DMS53 (cell line): ENCODE measurements at regions not wholly inside any gene's neighbourhood (a gene's known extent, or its start where the extent isn't known, plus 50 kb on each side); places are given as distances from the start of the nearest gene placed in this dataset.
"Not testable (repeated sequence)": the region's sequence is repeated elsewhere in the genome, so short reads cannot be mapped to it uniquely, and the experiment has no call there.

Experiments used
- DNase-seq: peaks from one replicate; lab custom pipeline; 2025; lab: John Stamatoyannopoulos, UW

GRCh38 chr4:126136922-126137781 lies 822.4 kb downstream of the FAT4 start:
- no peak for DNase-seq

DNA sequence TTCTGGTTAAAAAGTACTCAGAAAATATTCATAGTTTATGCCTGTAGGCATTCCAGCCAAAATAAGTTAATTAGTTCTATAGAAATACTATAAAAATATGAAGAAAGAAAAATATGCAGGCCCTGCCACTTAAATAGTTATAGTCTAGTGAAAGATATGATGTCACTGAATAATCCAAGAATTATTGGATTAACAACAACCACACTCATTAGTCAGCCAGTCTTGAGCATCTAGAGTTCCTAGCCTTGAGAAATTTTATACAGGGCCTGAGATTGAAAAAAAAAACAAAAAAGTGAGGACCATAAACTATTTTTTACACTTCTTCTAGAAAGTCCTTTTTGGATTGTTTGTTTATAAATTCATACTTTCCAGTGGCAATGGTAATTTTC lies 823.0 kb downstream of the FAT4 start:
- DNase-seq: no peak

DNA sequence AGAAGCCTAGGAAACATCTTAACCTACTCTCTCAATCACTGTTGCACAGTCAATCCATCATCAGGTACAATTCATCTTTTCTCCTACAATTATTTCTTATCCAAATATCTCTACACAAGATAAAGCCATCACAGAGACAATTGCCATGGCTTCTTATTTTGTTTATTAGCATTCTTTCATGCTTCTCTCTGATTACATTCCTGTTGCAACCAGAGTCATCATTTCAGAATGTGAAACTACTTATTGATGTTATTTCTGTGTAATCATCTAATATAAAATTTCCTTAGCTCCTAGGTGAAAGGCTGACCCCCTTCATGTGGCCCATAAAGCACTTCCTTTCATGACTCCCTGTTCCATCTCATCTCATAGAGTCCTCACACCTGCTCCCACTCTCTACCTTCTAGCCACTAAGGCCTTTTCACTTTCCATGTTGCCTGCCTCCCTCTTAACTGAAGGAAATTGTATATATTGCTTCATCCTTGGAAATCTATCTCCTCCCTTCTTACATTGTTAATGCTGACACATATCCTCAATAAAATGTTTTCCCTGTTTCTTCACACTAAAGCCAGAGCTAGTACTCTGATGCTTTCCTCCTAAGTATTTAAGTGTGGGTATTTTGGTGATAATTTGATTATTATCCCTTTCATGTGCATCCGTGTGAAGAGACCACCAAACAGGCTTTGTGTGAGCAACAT lies 829.9 kb downstream of the FAT4 start:
- DNase-seq: no peak

GRCh38 chr4:126168484-126168883 lies 853.7 kb downstream of the FAT4 start:
- no peak for DNase-seq

DNA sequence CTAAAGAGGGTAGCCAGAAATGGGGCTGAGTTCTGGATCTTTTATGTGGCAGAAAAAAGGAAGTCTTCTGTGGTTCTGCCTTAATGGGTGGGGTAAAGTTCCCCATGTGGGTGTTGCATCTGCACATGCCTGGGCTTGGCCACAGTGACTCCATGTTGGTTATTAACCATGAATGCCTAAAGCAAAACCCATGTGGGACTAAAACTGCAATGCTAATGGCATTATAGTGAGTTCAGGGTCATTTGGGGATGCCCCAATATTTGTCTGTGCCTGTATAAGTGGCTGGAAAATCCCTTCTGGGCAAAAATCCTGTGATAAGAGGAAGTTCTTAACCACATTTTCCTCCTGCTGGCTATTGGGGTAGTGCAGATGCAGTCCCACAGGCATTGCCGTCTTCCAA lies 857.4 kb downstream of the FAT4 start:
- no peak for DNase-seq

DNA sequence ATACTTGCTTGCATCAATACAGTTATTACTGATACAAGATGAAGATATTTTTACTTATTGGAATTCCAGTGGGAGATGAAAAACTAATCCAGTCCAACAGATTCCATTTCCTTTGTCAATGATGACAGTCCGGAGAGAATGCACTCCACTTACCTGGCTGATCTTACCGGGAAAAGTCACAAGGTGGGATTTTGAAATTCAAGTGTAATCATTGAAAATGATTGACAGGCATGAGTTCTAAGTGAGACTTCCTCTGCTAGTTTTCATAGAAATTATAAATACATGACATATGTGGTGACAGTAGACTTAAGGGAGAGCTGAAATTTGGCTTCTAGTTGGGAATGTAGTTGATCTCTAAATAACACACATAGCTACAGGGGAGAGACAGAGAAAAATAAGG lies 859.9 kb downstream of the FAT4 start:
- DNase-seq: no peak

GRCh38 chr4:126180642-126181041 lies 865.9 kb downstream of the FAT4 start:
- DNase-seq: no peak

GRCh38 chr4:126182336-126182735 lies 867.6 kb downstream of the FAT4 start:
- DNase-seq: no peak

DNA sequence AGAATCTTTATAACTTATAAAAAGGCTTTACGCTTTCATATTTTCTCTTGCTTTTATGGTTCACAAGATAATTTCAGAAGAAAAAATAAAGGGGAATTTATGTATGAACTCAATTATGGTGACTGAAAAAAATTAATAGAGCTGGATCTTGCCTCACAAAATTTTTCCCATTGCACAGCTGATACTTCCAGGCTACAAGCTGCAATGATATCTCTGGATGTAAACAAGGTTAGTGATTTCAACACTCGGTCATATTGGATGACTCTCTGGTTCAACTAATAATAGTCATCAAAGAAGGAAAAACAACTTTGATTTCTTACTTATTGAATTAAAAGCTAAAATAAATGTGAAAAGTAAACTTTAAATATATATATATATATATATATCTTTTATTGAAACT lies 868.0 kb downstream of the FAT4 start:
- DNase-seq: no peak

GRCh38 chr4:126183206-126183605 lies 868.5 kb downstream of the FAT4 start:
- no peak for DNase-seq

- no peak for DNase-seq
These were observed 876.8 kb downstream of the FAT4 start for GRCh38 chr4:126191536-126191935.

- DNase-seq: no peak
These were observed 877.8 kb downstream of the FAT4 start for GRCh38 chr4:126192506-126192905.

GRCh38 chr4:126201251-126202138 lies 886.7 kb downstream of the FAT4 start:
- DNase-seq: not testable (repeated sequence)

- DNase-seq: no peak
These were observed 887.5 kb downstream of the FAT4 start for GRCh38 chr4:126202226-126202625.

DNA sequence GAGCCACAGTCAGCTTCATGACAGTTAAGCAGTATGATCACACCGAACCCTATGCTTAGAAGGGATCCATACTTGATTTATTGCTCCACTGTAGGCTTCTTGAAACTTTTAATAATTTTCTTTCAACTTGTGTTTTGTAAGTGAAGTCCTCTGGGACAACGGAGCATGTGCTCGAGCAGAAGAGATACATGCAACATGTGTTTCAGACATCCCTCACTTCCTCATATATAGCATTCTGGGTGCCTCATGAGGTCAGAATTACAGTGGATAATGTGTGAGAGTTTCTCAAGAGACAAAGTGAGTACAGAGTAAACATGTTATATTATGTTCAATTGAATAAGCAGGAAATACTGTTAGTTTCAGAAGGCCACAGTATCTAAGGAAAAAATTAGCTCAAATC lies 893.2 kb downstream of the FAT4 start:
- peak; percentile 2 for DNase-seq

DNA sequence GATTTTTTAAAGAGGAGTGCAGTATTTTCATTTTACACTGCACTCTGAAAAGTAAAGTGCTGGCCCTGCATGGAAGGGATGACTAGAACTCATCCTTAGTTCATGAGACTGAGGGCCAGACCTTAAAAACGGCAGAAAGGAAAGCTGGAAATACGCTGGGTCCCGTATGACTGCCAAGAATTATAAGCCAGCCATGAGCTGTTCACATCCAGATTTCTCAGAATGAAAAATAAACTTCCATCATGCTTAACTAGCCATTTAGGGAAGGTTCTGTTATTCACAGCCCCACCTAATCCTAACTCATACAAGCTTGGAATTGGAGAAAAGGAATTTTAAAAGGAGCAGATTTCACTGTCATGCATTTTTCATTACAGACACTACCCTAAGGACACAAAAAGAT lies 894.4 kb downstream of the FAT4 start:
- DNase-seq: no peak

GRCh38 chr4:126213996-126214395 lies 899.2 kb downstream of the FAT4 start:
- DNase-seq: peak; percentile 39

DNA sequence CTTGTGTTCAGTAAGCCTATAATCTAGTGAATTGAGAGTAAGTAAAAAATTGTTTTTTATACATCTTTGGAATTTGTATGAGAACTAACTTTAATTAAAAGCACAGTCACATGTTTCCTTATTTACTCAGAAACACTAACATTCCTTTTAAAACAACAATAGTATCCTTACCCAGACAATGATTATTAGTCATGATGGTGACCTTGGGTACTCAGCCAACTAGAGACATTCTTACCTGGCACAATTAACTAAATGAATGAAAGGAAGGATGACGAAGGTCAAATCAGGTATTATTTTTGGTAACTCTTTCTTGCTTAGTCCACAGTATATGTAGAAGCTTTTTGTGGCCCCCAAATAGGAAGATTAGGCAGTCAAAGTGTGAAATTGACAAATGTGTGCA lies 901.0 kb downstream of the FAT4 start:
- no peak for DNase-seq

DNA sequence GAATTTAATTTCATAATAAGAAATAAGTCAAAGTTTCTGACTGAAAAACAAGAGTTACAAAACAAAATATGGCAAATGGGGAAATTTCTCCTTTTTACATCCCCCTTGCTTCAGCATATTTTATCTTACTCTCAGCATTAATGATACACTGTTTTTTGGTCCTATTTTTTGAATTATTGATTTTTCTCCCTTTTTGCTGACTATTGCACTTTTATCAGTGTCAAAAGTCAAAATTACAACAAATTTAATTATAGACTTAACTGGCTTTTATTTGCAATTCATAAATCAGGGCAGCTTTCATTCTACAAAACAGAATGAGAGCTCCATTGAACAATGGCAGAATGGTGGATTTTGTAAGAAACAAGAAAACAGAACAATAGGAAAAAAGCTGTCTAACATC lies 901.9 kb downstream of the FAT4 start:
- no peak for DNase-seq

DNA sequence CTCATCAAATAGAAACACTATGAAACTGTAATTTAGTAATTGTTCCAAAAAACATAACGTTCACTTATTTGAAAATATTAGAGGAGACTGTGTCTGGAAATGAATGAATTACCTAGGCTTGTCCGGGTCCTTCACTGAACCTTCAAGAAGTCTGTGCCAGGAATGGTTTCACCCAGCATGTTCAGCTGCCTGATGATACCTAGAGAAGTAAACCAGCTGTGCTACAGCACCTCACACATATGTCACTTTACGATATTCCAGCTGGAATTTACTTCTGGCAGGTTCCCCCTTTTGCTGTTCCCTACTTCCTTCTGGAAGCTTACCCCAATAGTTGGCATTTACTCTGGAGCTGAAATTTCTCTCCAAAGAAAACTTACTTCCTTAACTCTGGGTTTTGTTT lies 906.5 kb downstream of the FAT4 start:
- no peak for DNase-seq

- no peak for DNase-seq
These were observed 907.1 kb downstream of the FAT4 start for GRCh38 chr4:126221717-126222340.

- DNase-seq: peak; percentile 56
These were observed 909.1 kb downstream of the FAT4 start for GRCh38 chr4:126223784-126224407.
